MM.1S (cell line): ENCODE measurements at regions not wholly inside any gene's neighbourhood (a gene's known extent, or its start where the extent isn't known, plus 50 kb on each side); places are given as distances from the start of the nearest gene placed in this dataset.

Experiments
- DNase-seq: peaks from one replicate; pipeline ENCODE4 v3.0.0-alpha.2; 2015
- H2AFZ ChIP-seq: fragments of 300-600 bp; sonication (generic); 2 replicates; pipeline ENCODE4 v1.6.0; 2016; ENCODE audit warnings: antibody characterized with exemption, low read length
- H3F3A ChIP-seq: fragments of 300-600 bp; sonication (generic); 2 replicates; pipeline ENCODE4 v1.6.1; 2016; ENCODE audit warnings: mild to moderate bottlenecking, antibody characterized with exemption, low read length, moderate library complexity, mixed read lengths; ENCODE audit not compliant: insufficient read depth
- H3K27ac ChIP-seq: fragments of 300-600 bp; sonication (generic); 2 replicates; pipeline ENCODE4 v1.5.1; 2016; ENCODE audit warnings: mild to moderate bottlenecking, low read length
- H3K27me3 ChIP-seq: fragments of 300-600 bp; sonication (generic); replicated peaks from 2 replicates; pipeline ENCODE4 v1.6.0; 2016; ENCODE audit warnings: low read length; ENCODE audit not compliant: insufficient read depth
- H3K36me3 ChIP-seq: fragments of 300-600 bp; sonication (generic); replicated peaks from 2 replicates; pipeline ENCODE4 v1.6.1; 2016; ENCODE audit warnings: mild to moderate bottlenecking, low read length, mixed read lengths; ENCODE audit not compliant: insufficient read depth
- H3K4me1 ChIP-seq: fragments of 300-600 bp; sonication (generic); 2 replicates; pipeline ENCODE4 v1.6.1; 2016; ENCODE audit warnings: low read length, mixed read lengths
- H3K4me2 ChIP-seq: fragments of 300-600 bp; sonication (generic); 2 replicates; pipeline ENCODE4 v1.6.0; 2016; ENCODE audit warnings: low read depth, low read length
- H3K4me3 ChIP-seq: fragments of 300-600 bp; sonication (generic); 2 replicates; pipeline ENCODE4 v1.5.1; 2016; ENCODE audit warnings: low read length, mixed read lengths
- H3K79me2 ChIP-seq: fragments of 300-600 bp; sonication (generic); 2 replicates; pipeline ENCODE4 v1.6.1; 2016; ENCODE audit warnings: mixed run types, low read length, mixed read lengths
- H3K9ac ChIP-seq: fragments of 300-600 bp; sonication (generic); 2 replicates; pipeline ENCODE4 v1.6.1; 2016; ENCODE audit warnings: low read length, mixed read lengths
- H3K9me2 ChIP-seq: fragments of 300-600 bp; sonication (generic); replicated peaks from 2 replicates; pipeline ENCODE4 v1.6.1; 2016; ENCODE audit warnings: mild to moderate bottlenecking, low read length, mixed read lengths; ENCODE audit not compliant: insufficient read depth
- H3K9me3 ChIP-seq: fragments of 300-600 bp; sonication (generic); replicated peaks from 2 replicates; pipeline ENCODE4 v1.6.1; 2016; ENCODE audit warnings: mild to moderate bottlenecking, low read length, mixed read lengths; ENCODE audit not compliant: insufficient read depth
- H4K20me1 ChIP-seq: fragments of 300-600 bp; sonication (generic); 2 replicates; pipeline ENCODE4 v1.6.1; 2016; ENCODE audit warnings: mild to moderate bottlenecking, low read length, moderate library complexity, mixed read lengths; ENCODE audit not compliant: insufficient read depth
- EZH2 ChIP-seq: fragments of 300-600 bp; sonication (generic); optimal IDR thresholded peaks from 2 replicates; pipeline ENCODE3; 2017; ENCODE audit warnings: low read depth, mild to moderate bottlenecking, antibody characterized with exemption, low read length, mixed read lengths
- EZH2phosphoT487 ChIP-seq: fragments of 300-600 bp; sonication (generic); IDR thresholded peaks from 2 replicates; pipeline ENCODE4 v1.6.1; 2018; ENCODE audit warnings: antibody characterized with exemption, low read length
- TF ChIP-seq, protein P1 (sequence below): fragments of 300-600 bp; sonication (generic); IDR thresholded peaks from 2 replicates; pipeline ENCODE4 v1.5.1; 2016; ENCODE audit warnings: antibody characterized with exemption, low read length, mixed read lengths

DNA sequence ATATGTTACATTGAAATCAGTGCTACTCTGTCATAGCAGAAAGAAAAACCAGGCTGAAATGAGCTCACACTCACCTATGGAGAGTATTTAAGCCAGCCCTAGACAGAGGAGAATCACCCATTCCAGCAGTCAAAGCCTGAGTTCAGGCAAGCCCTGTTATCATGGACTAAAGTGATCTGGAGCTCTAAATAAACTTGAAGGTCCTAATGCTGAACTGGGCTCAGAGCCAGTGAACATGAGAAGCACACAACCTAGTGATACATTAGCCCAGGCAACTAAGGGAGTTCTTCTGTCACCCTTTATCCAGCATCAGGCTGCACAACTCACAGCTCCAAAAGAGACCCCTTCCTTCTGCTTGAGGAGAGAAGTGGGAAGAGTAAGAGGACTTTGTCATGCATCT, 425.0 kb downstream of the COL12A1 start:
- H3F3A ChIP-seq = no peaks in the 10 kb centered on the region
- no peaks in the 10 kb centered on the region for H4K20me1 ChIP-seq
- no peak overlapping the region for H3K4me2 ChIP-seq
- no peak overlapping the region for H2AFZ ChIP-seq
- H3K27me3 ChIP-seq = no peaks in the 10 kb centered on the region
- no peak overlapping the region for H3K9ac ChIP-seq
- H3K9me2 ChIP-seq = no peaks in the 10 kb centered on the region
- H3K27ac ChIP-seq = no peak overlapping the region
- no peaks in the 10 kb centered on the region for H3K36me3 ChIP-seq
- TF ChIP-seq, protein P1, sequence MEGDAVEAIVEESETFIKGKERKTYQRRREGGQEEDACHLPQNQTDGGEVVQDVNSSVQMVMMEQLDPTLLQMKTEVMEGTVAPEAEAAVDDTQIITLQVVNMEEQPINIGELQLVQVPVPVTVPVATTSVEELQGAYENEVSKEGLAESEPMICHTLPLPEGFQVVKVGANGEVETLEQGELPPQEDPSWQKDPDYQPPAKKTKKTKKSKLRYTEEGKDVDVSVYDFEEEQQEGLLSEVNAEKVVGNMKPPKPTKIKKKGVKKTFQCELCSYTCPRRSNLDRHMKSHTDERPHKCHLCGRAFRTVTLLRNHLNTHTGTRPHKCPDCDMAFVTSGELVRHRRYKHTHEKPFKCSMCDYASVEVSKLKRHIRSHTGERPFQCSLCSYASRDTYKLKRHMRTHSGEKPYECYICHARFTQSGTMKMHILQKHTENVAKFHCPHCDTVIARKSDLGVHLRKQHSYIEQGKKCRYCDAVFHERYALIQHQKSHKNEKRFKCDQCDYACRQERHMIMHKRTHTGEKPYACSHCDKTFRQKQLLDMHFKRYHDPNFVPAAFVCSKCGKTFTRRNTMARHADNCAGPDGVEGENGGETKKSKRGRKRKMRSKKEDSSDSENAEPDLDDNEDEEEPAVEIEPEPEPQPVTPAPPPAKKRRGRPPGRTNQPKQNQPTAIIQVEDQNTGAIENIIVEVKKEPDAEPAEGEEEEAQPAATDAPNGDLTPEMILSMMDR = no peak
- TF ChIP-seq EZH2phosphoT487 = no peak
- no peak for TF ChIP-seq EZH2
- no peaks in the 10 kb centered on the region for H3K79me2 ChIP-seq
- H3K4me3 ChIP-seq = no peak overlapping the region
- no peaks in the 10 kb centered on the region for H3K4me1 ChIP-seq
- no peaks in the 10 kb centered on the region for H3K9me3 ChIP-seq
- DNase-seq = no peak

DNA sequence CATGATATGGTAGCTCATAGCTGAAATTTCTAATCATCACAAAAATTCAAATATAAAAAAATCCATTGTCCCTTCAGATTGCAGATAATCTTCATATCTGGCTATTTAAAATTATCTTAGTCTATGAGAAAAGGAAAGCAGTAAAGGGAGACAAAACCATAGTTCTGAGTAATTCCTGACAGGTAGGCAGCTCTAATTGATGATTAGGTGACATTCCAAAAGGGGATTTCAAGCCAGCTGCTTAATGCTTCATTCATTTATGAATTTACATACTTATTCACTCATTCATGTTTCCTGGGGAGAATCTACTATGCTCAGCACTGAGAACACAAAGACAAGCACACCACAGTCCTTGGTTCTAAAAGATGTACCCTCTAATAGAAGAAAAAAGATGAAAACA, 437.1 kb downstream of the COL12A1 start:
- Histone ChIP-seq H4K20me1 (no peaks in the 10 kb centered on the region), H3K9me2 (no peaks in the 10 kb centered on the region; the same call in 1 of the 2 replicates), H3K4me1 (no peaks in the 10 kb centered on the region), H3K4me2 (no peak overlapping the region), H3K36me3 (no peaks in the 10 kb centered on the region), H3K27me3 (no peaks in the 10 kb centered on the region), H3F3A (no peaks in the 10 kb centered on the region), H3K27ac (no peak overlapping the region), H3K9ac (no peak overlapping the region), H3K79me2 (no peaks in the 10 kb centered on the region), H3K4me3 (no peak overlapping the region), H3K9me3 (no peaks in the 10 kb centered on the region), H2AFZ (no peak overlapping the region)
- no peak for DNase-seq
- TF ChIP-seq EZH2phosphoT487 (no peak), EZH2 (no peak)
- TF ChIP-seq, protein P1 = no peak

DNA sequence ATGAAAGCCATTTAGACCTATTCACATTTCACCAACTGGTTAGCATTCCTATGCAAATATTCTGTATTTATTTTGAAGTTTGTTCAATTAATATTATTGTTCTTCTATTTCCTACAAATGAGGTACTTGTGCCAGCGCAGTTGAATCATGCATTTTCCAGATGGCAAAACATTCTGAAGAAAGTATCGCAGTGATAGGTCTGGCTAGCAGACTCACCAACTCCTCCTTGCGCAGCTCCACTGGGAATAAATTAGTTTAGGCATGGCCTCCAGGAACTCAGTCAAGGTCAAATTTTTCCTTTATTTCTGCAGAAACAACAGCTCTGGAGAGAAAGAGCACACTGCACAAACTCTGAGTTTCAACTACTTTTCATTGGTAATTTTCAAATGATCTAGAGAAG, 437.7 kb downstream of the COL12A1 start:
- TF ChIP-seq, protein P1 = no peak
- no peak for TF ChIP-seq EZH2
- no peak for TF ChIP-seq EZH2phosphoT487
- no peak overlapping the region for H3K4me2 ChIP-seq
- H3K27me3 ChIP-seq = no peaks in the 10 kb centered on the region
- no peaks in the 10 kb centered on the region for H4K20me1 ChIP-seq
- H3F3A ChIP-seq = no peaks in the 10 kb centered on the region
- H3K79me2 ChIP-seq = no peaks in the 10 kb centered on the region
- H3K9me3 ChIP-seq = no peaks in the 10 kb centered on the region
- H3K27ac ChIP-seq = no peak overlapping the region
- no peaks in the 10 kb centered on the region; the same call in 1 of the 2 replicates for H3K9me2 ChIP-seq
- H3K4me3 ChIP-seq = no peak overlapping the region
- DNase-seq = no peak
- no peak overlapping the region for H2AFZ ChIP-seq
- H3K9ac ChIP-seq = no peak overlapping the region
- H3K4me1 ChIP-seq = no peaks in the 10 kb centered on the region
- no peaks in the 10 kb centered on the region for H3K36me3 ChIP-seq
